ENCODE measurements at regions not wholly inside any gene's neighbourhood (a gene's known extent, or its start where the extent isn't known, plus 50 kb on each side); places are given as distances from the start of the nearest gene placed in this dataset.

- TF ChIP-seq CTCF (IDR thresholded peaks at IDR 0.05), result no peak
- TF ChIP-seq REST (IDR thresholded peaks at IDR 0.05; ENCODE audit: low read depth, low read length), result no peak
- no peak for TF ChIP-seq MXI1 (IDR thresholded peaks at IDR 0.05; ENCODE audit: low read depth, low read length)
- no peak for TF ChIP-seq SIN3A (IDR thresholded peaks at IDR 0.05; ENCODE audit: borderline replicate concordance, low read depth, low read length)
- no peak for TF ChIP-seq PBX3 (IDR thresholded peaks at IDR 0.05)
- no peak for TF ChIP-seq RCOR1 (IDR thresholded peaks at IDR 0.05; ENCODE audit: low read length)
- TF ChIP-seq FOXJ3 (CRISPR knock-in tag; IDR thresholded peaks at IDR 0.05), result no peak
- TF ChIP-seq GABPA (IDR thresholded peaks at IDR 0.05; ENCODE audit: low read depth), result no peak
- no peak for TF ChIP-seq ZBTB33 (IDR thresholded peaks at IDR 0.05; ENCODE audit: borderline replicate concordance, low read depth)
- TF ChIP-seq YY1 (IDR thresholded peaks at IDR 0.05; ENCODE audit: low read depth), result no peak
- no peak for TF ChIP-seq EZH2phosphoT487 (IDR thresholded peaks at IDR 0.05; ENCODE audit: borderline replicate concordance, low read depth)
Measured at GRCh38 chr2:104493698-104494097, 360.2 kb upstream of the POU3F3 start.
